GM12872 (cell line): ENCODE measurements at regions not wholly inside any gene's neighbourhood (a gene's known extent, or its start where the extent isn't known, plus 50 kb on each side); places are given as distances from the start of the nearest gene placed in this dataset.

ENCODE experiments used
- TF ChIP-seq, protein P1 (sequence below): IDR thresholded peaks from 3 replicates; pipeline ENCODE4 v1.5.1; 2011; ENCODE audit warnings: low read depth, mild to moderate bottlenecking, low read length, moderate library complexity; ENCODE audit not compliant: insufficient read depth

DNA sequence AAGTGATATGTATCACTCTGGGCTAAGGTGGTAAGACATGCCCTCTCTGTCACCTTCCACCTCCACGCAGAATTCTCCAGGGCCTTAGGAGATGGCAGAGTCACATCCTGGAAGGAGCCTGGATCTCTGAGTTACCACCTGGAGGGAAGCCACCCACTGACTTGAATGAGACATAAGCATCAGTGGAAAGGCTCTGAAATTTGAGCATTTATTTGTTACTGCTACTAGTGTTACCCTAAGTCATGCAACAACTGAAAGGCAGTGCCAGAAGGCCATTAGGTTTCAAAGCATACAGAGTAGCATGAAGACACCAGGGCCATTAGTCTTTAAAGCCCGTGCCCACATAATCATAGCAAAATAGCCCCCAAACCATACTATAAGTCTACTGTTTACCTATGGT lies 230.3 kb upstream of the IRF2BP2 start:
- TF ChIP-seq, protein P1, sequence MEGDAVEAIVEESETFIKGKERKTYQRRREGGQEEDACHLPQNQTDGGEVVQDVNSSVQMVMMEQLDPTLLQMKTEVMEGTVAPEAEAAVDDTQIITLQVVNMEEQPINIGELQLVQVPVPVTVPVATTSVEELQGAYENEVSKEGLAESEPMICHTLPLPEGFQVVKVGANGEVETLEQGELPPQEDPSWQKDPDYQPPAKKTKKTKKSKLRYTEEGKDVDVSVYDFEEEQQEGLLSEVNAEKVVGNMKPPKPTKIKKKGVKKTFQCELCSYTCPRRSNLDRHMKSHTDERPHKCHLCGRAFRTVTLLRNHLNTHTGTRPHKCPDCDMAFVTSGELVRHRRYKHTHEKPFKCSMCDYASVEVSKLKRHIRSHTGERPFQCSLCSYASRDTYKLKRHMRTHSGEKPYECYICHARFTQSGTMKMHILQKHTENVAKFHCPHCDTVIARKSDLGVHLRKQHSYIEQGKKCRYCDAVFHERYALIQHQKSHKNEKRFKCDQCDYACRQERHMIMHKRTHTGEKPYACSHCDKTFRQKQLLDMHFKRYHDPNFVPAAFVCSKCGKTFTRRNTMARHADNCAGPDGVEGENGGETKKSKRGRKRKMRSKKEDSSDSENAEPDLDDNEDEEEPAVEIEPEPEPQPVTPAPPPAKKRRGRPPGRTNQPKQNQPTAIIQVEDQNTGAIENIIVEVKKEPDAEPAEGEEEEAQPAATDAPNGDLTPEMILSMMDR, result no peak

DNA sequence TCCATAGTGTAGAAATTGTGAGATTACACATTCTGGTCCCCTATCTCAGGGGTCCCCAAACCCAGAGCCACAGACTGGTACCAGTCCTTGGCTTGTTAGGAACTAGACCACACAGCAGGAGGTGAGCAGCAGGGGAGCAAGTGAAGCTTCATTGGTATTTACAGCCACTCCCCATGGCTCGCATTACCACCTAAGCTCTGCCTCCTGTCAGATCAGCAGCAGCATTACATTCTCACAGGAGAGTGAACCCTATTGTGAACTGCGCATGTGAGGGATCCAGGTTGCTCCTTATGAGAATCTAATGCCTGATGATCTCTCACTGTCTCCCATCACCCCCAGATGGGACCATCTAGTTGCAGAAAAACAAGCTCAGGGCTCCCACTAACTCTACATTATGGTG lies 229.7 kb upstream of the IRF2BP2 start:
- TF ChIP-seq, protein P1, result no peak

DNA sequence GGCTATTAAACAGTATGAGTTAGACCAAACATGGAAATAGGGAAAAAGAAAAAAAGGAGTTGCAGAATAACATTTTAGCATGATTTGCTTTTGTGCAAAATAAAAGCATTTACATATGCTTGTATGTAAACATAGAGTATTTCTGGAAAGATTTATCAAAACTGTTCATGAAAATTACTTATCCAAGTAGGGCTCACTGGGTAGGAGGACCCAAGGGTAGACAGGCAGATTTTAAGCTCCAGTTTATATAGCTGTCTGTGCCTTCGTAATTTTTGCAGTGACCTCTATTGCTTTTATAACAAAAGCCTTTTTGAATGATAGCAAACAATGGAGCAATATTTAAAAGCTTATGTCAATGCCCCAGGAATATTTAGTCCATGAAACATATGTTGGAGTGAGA lies 228.8 kb upstream of the IRF2BP2 start:
- TF ChIP-seq, protein P1, result no peak

DNA sequence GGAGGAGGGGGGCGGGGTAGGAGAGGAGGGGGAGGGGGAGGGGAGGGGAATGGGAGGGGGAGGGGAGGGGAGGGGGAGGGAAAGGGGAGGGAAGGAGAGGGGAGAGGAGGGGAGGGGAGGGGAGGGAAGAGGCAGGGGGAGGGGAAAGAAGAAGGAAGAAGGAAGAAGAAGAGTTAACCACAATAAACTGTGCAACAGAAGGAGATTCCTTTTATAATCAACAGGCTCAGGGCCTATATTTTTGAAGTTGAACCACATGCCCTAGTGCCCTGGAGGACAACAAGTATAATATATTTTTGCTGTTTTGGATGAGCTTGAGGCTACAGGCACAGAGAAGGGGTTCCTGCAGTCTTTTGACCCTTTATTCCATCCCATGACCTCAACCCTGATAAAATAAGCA lies 228.2 kb upstream of the IRF2BP2 start:
- TF ChIP-seq, protein P1, result no peak

DNA sequence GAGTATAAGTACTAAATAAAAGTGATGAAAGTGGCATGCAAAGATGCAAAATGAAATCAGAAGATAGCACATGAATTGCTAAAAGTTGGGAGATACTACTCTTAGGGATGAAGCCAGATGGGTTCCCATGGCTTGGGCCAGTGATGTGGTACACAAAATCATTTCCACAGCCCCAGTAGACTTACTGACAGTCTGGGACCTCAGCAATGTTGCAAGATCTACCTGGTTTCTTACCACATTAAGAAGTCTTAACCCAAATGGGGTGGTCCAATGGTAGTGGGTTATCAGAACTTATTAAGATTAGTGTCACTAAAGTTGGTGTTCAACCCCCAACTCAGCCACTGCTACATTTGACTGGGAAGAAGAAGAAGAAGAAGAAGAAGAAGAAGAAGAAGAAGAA lies 227.7 kb upstream of the IRF2BP2 start:
- TF ChIP-seq, protein P1, result no peak

DNA sequence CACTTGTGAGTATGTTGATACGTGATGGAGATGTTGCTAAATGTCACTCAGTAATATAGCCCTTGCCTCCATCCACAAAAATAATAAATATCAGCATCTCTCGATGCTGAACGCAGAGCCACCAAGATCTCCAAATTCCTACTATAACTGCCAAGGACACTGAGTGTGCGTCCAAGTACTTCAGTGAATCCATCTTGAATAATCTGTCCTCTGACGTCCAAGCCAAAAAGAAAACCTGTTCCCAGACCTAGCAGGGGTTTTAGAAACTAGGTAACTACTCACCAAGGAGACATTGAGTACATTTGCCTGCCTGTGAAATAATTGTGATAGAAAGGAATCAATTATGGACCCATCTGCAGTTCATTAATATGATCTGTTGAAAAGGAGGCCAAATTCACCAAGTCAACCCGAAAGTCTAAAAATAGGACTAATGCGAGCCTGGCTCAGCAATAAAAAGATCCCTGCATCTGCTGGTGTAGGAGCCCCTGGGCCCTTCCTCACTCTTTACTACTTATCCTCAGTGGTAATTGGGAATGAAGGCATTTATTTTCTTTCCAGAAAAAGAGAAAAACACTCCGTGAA lies 226.9 kb upstream of the IRF2BP2 start:
- TF ChIP-seq, protein P1, result no peak

DNA sequence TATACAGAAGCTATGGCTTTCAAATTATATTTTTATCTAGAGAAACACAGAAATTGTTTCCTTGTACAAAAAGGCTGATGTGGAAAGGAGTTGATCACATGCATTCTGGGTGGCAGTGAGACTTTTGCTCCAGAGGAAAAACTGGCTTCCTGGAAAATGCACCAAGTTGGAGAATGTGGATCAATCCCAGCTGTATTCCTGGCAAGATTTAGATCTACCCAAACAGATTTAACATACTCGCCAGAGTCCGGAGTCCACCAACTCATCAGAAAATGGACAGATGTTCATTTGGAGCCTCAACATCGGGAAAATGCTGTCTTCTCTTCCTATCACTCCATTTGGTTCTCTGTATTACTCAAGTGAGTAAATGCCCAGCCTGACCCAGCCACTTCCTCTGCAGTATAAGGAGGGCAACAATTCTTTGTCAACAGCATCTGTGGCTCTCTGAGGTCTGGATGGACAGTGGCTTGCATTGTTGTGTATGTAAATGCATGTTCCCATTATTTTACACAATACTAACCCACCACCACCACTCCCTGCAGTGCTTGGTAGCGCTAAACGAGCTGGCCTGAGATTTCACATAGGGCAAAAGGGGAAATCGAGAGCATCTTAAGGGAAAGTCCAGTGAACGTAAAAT lies 226.2 kb upstream of the IRF2BP2 start:
- TF ChIP-seq, protein P1, result no peak

DNA sequence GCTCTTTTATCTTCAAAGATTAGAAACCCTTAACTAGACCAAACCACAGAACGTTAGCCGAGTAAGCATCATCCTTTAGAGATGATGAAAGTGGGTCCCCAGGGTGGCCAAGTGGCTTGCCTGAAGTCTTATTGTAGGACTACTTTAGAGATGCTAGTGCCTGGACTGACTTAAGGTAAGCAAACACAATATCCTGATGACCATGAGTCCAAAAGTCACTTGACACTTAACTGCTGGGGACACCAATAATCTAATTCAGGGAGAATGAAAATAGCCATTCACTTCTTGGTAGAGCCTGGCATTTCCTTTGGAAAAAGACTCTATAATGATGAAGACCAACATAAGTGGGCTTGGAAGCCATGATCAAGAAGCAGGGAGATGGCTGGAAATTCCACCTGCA lies 225.3 kb upstream of the IRF2BP2 start:
- TF ChIP-seq, protein P1, result no peak
